Stimulated activated CD4-positive, alpha-beta T cell treated with anti-CD3 and anti-CD28 coated beads, Interleukin-12 subunit alpha, Interleukin-12 subunit beta, amount 100 ng/mL, for 24 hours (primary cell): ENCODE measurements at regions not wholly inside any gene's neighbourhood (a gene's known extent, or its start where the extent isn't known, plus 50 kb on each side); places are given as distances from the start of the nearest gene placed in this dataset.
"Not testable (repeated sequence)": the region's sequence is repeated elsewhere in the genome, so short reads cannot be mapped to it uniquely, and the experiment has no call there.

Source experiments
- DNase-seq, 2 experiments: peaks; one replicate each; pipeline ENCODE4 v3.0.0-alpha.2; 2020; ENCODE audit warnings: low read depth in 2 of 2

- DNase-seq, result no peak
These were observed 183.7 kb downstream of the NRP2 start for GRCh38 chr2:205865905-205866441.

GRCh38 chr2:205865056-205865455 is 182.8 kb downstream of the NRP2 start:
- DNase-seq, result no peak

DNA sequence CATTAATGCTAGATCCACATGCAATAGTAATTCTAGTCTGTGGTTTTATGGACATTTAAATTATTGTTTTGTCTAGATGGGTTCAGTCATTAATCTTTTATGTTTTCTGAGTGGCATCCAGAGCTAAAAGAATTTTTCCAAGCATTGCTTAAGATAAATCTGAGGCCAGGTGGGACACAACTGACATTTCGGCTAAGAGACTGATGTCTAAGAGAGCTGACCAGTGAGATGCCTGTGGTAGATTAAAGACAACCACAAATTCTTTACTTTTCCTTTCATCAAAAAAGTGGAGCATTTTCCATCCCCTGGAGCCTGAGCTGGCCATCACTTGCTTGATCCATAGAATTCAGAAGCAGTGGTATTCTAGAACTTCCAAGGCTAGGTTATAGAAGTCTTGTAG is 182.2 kb downstream of the NRP2 start:
- no peak for DNase-seq

GRCh38 chr2:205862761-205863160 is 180.5 kb downstream of the NRP2 start:
- DNase-seq, result not testable (repeated sequence)

- DNase-seq, result no peak
These were observed 178.6 kb downstream of the NRP2 start for GRCh38 chr2:205860885-205861284.

DNA sequence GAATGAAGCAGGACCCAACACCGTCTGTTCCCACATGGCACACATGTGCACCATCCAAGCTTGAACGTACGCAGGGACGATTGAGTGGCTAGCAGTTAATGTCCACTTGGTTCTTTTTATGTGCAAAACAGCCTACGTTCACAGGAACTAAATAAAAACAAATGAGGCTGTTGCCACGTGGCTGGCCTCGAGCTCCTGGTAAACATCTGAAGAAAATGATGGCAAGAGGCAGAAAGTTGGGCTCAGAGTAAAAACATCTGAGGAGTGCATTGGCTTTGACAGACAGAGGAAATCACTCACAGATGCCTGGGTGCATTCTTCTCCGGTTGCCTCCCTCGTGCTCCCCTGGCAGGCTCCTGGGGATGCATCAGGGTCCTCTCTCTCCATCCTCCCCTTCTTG is 177.9 kb downstream of the NRP2 start:
- no peak for DNase-seq

DNA sequence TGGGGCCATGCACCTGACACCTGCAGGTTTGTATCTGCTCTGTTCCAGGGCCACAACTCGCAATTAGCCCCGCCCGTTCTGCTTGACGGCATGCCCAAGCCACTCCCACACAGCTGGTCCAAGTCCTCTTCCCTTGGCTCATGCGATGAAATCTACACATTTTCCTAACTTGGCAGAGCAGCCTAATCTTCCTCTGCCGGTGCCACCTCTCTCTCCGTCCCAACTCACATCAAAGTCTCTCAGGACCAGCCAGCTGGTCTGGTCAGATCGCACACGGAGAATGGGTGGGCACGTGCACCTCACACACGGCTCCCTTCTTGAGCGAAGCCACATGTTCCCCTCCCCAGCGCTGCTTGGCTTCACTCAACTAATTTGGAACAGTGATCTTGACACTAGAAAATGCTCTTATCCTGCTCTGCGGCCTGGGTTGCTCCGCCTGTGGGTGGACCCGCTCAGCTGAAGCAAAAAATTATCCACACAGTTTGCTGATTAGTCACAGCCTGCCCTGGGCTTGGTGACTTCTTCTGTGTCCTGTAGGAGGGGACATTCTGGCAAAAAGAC is 176.7 kb downstream of the NRP2 start:
- DNase-seq, result no peak

DNA sequence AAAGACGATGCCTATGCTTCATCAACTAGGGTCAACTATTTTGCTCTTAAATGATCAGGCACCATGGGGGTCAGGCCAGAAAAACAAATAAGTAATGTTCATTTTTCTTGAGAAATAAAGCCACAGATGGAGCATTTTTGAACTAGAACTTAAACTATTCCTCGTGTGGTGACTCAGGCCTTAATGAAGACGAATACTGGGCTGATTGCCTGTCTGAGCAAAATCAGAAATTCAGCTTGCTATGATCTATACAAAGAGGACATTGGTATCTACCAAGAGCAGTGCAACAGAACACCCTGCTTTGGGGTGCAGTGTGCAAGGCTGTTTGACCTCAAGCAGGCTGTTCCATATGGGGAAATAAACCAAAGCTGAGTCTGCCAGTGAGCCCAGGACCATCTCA is 176.0 kb downstream of the NRP2 start:
- DNase-seq, result no peak

- DNase-seq, result no peak
These were observed 175.4 kb downstream of the NRP2 start for GRCh38 chr2:205857520-205858237.

GRCh38 chr2:205852457-205852856 is 170.2 kb downstream of the NRP2 start:
- DNase-seq, result no peak

DNA sequence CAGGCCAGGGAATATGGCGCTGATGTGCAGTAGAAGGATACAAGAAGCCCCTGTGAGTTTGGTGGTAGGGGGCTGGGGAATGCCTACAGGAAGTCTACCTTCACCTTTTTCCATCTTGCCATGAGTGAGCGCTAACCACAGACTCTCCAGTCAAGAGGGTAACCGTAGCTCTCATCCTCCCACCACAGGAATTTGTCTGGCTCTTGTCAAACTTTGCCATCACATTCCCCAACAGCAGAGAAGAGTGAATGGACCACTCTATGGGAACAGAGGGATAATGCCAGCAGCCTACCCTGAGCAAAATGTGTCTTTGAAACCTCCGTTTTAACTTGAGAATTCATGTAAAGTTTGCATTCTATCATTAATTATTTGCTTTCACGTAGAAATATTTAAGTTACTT is 168.3 kb downstream of the NRP2 start:
- DNase-seq, result no peak

- no peak for DNase-seq
These were observed 167.8 kb downstream of the NRP2 start for GRCh38 chr2:205850132-205850531.

DNA sequence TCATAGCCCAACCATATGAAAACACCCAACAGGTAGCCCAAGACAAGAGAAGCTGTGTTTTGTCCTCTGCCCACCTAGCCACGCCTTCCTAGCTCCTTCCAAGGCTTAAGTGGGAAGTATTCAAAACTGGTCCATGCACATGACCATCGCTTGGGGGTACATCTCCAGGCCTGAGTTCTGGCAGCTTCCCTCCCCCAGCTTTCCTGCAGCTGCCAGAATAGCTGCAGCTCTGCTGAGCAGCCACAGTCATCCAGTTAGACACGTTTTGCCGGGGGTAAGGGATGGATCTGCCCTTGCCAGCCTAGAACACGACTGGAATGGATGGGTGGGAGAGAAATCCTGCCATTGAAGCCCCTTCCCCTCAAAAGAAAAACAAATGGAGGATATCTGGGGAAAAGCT is 166.8 kb downstream of the NRP2 start:
- DNase-seq, result no peak

DNA sequence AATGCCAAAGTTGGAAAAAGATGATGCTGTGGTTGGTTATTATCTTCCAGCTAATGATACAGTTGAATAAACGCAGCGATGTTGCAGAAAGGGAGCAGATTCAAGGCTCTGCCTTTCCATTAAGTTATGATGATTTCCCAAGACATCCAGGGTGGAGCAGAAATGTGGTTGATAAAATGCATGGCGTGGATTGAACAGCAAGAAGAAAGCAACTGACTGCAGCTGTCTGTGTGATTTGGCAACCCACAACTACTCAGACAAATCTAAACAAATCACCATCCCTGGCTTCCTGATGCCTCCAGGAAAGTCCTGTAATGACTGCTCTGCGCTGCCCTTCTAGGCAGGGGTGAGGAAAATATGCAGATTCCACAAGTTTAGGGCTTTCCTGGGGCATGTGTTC is 166.3 kb downstream of the NRP2 start:
- DNase-seq, result no peak
